Activated naive CD8-positive, alpha-beta T cell treated with anti-CD3 and anti-CD28 coated beads, Interleukin-2, amount 50 U/mL, for 24 hours (primary cell): ENCODE measurements at regions not wholly inside any gene's neighbourhood (a gene's known extent, or its start where the extent isn't known, plus 50 kb on each side); places are given as distances from the start of the nearest gene placed in this dataset.
"Not testable (repeated sequence)": the region's sequence is repeated elsewhere in the genome, so short reads cannot be mapped to it uniquely, and the experiment has no call there.

ENCODE experiments used
- ATAC-seq: fragments of 150-1000 bp; cut with Tn5 transposase; one replicate; pipeline ENCODE4 v1.10.0; 2021
- DNase-seq: peaks from one replicate; pipeline ENCODE4 v3.0.0; 2021
- H3K27ac Mint-ChIP-seq: one replicate; pipeline ENCODE4 v1.8.0; 2021; ENCODE audit warnings: mild to moderate bottlenecking, mixed read lengths
- H3K27me3 Mint-ChIP-seq: one replicate; pipeline ENCODE4 v1.8.0; 2021; ENCODE audit warnings: mixed read lengths
- H3K36me3 Mint-ChIP-seq: one replicate; pipeline ENCODE4 v1.8.0; 2021; ENCODE audit warnings: low read depth, mixed read lengths
- H3K4me1 Mint-ChIP-seq: one replicate; pipeline ENCODE4 v1.8.0; 2021; ENCODE audit warnings: mixed read lengths
- H3K4me3 Mint-ChIP-seq: one replicate; pipeline ENCODE4 v1.8.0; 2021; ENCODE audit warnings: mild to moderate bottlenecking, moderate library complexity, mixed read lengths
- H3K9me3 Mint-ChIP-seq: one replicate; pipeline ENCODE4 v1.8.0; 2021; ENCODE audit warnings: mixed read lengths

GRCh38 chr21:35506352-35506751 is 457.2 kb upstream of the RUNX1 start:
- Mint-ChIP-seq H3K4me3 (no peak overlapping the region), H3K27me3 (no peaks in the 10 kb centered on the region), H3K36me3 (no peaks in the 10 kb centered on the region), H3K9me3 (no peaks in the 10 kb centered on the region), H3K27ac (no peak overlapping the region), H3K4me1 (peaks cover 44% of the 10 kb centered on the region)
- DNase-seq (no peak), ATAC-seq (no peak)

GRCh38 chr21:35504951-35505466 is 455.9 kb upstream of the RUNX1 start:
- H3K36me3 Mint-ChIP-seq = no peaks in the 10 kb centered on the region
- no peak for ATAC-seq
- peaks cover 34% of the 10 kb centered on the region for H3K4me1 Mint-ChIP-seq
- H3K27ac Mint-ChIP-seq = no peak overlapping the region
- no peak for DNase-seq
- peaks cover 3% of the 10 kb centered on the region for H3K9me3 Mint-ChIP-seq
- no peak overlapping the region for H3K4me3 Mint-ChIP-seq
- H3K27me3 Mint-ChIP-seq = no peaks in the 10 kb centered on the region

GRCh38 chr21:35504277-35504676 is 455.2 kb upstream of the RUNX1 start:
- H3K4me3 Mint-ChIP-seq = no peak overlapping the region
- no peak for ATAC-seq
- peaks cover 7% of the 10 kb centered on the region for H3K9me3 Mint-ChIP-seq
- no peaks in the 10 kb centered on the region for H3K36me3 Mint-ChIP-seq
- H3K27ac Mint-ChIP-seq = no peak overlapping the region
- no peaks in the 10 kb centered on the region for H3K27me3 Mint-ChIP-seq
- no peak for DNase-seq
- H3K4me1 Mint-ChIP-seq = peaks cover 31% of the 10 kb centered on the region

GRCh38 chr21:35503671-35504070 is 454.6 kb upstream of the RUNX1 start:
- DNase-seq (no peak), ATAC-seq (no peak)
- Mint-ChIP-seq H3K4me3 (no peak overlapping the region), H3K27ac (peak overlapping the region; percentile 18), H3K36me3 (no peaks in the 10 kb centered on the region), H3K9me3 (peaks cover 7% of the 10 kb centered on the region), H3K4me1 (peaks cover 25% of the 10 kb centered on the region), H3K27me3 (no peaks in the 10 kb centered on the region)

- Mint-ChIP-seq H3K27ac (no peak overlapping the region), H3K4me1 (peaks cover 20% of the 10 kb centered on the region), H3K36me3 (no peaks in the 10 kb centered on the region), H3K27me3 (no peaks in the 10 kb centered on the region), H3K4me3 (no peak overlapping the region), H3K9me3 (peaks cover 7% of the 10 kb centered on the region)
- DNase-seq (no peak), ATAC-seq (no peak)
Measured at GRCh38 chr21:35502821-35503220, 453.7 kb upstream of the RUNX1 start.

- ATAC-seq, DNase-seq, H3K4me3 Mint-ChIP-seq, H3K27me3 Mint-ChIP-seq, H3K4me1 Mint-ChIP-seq, H3K27ac Mint-ChIP-seq, H3K36me3 Mint-ChIP-seq: not testable (repeated sequence)
- peaks cover 12% of the 10 kb centered on the region for H3K9me3 Mint-ChIP-seq
Measured at GRCh38 chr21:35497522-35497921, 448.4 kb upstream of the RUNX1 start.

GRCh38 chr21:35491920-35492678 is 443.0 kb upstream of the RUNX1 start:
- DNase-seq = no peak
- H3K27ac Mint-ChIP-seq = no peak overlapping the region

GRCh38 chr21:35491114-35491513 is 442.0 kb upstream of the RUNX1 start:
- no peaks in the 10 kb centered on the region for H3K27me3 Mint-ChIP-seq
- DNase-seq = no peak
- H3K36me3 Mint-ChIP-seq = no peaks in the 10 kb centered on the region
- H3K9me3 Mint-ChIP-seq = peaks cover 5% of the 10 kb centered on the region
- H3K4me3 Mint-ChIP-seq = no peak overlapping the region
- H3K4me1 Mint-ChIP-seq = no peaks in the 10 kb centered on the region
- ATAC-seq = no peak
- H3K27ac Mint-ChIP-seq = no peak overlapping the region

More at GRCh38 chr21:35491920-35492678, 443.0 kb upstream of the RUNX1 start:
- no peak overlapping the region for H3K4me3 Mint-ChIP-seq
- H3K36me3 Mint-ChIP-seq = no peaks in the 10 kb centered on the region
- no peaks in the 10 kb centered on the region for H3K4me1 Mint-ChIP-seq
- H3K9me3 Mint-ChIP-seq = peaks cover 5% of the 10 kb centered on the region
- no peaks in the 10 kb centered on the region for H3K27me3 Mint-ChIP-seq
- no peak for ATAC-seq

GRCh38 chr21:35489389-35489980 is 440.4 kb upstream of the RUNX1 start:
- Mint-ChIP-seq H3K4me1 (no peaks in the 10 kb centered on the region), H3K36me3 (no peaks in the 10 kb centered on the region), H3K9me3 (peaks cover 5% of the 10 kb centered on the region), H3K4me3 (no peak overlapping the region), H3K27ac (no peak overlapping the region), H3K27me3 (no peaks in the 10 kb centered on the region)
- DNase-seq = no peak
- ATAC-seq = no peak

GRCh38 chr21:35488946-35489345 is 439.8 kb upstream of the RUNX1 start:
- DNase-seq = no peak

GRCh38 chr21:35485364-35485763 is 436.3 kb upstream of the RUNX1 start:
- no peak overlapping the region for H3K4me3 Mint-ChIP-seq
- H3K27me3 Mint-ChIP-seq = no peaks in the 10 kb centered on the region
- H3K36me3 Mint-ChIP-seq = no peaks in the 10 kb centered on the region
- ATAC-seq (no peak), DNase-seq (no peak)
- no peak overlapping the region for H3K27ac Mint-ChIP-seq
- no peaks in the 10 kb centered on the region for H3K9me3 Mint-ChIP-seq
- H3K4me1 Mint-ChIP-seq = peaks cover 2% of the 10 kb centered on the region

More at GRCh38 chr21:35488946-35489345, 439.8 kb upstream of the RUNX1 start:
- Mint-ChIP-seq H3K27ac (no peak overlapping the region), H3K27me3 (no peaks in the 10 kb centered on the region), H3K36me3 (no peaks in the 10 kb centered on the region), H3K4me1 (no peaks in the 10 kb centered on the region), H3K9me3 (peaks cover 5% of the 10 kb centered on the region), H3K4me3 (no peak overlapping the region)
- no peak for ATAC-seq

GRCh38 chr21:35484851-35485250 is 435.7 kb upstream of the RUNX1 start:
- Mint-ChIP-seq H3K4me3 (no peak overlapping the region), H3K36me3 (no peaks in the 10 kb centered on the region), H3K27me3 (no peaks in the 10 kb centered on the region), H3K27ac (no peak overlapping the region), H3K9me3 (peaks cover 4% of the 10 kb centered on the region), H3K4me1 (peaks cover 2% of the 10 kb centered on the region)
- ATAC-seq = no peak
- DNase-seq = no peak

- Mint-ChIP-seq H3K27ac (no peak overlapping the region), H3K36me3 (peaks cover 1% of the 10 kb centered on the region), H3K4me3 (no peak overlapping the region), H3K9me3 (peaks cover 11% of the 10 kb centered on the region), H3K4me1 (peaks cover 4% of the 10 kb centered on the region), H3K27me3 (peaks cover 2% of the 10 kb centered on the region)
- DNase-seq (no peak), ATAC-seq (no peak)
Measured at GRCh38 chr21:35484032-35484431, 434.9 kb upstream of the RUNX1 start.

- Mint-ChIP-seq H3K27me3 (peaks cover 3% of the 10 kb centered on the region), H3K4me3 (no peak overlapping the region)
- ATAC-seq = no peak
Measured at GRCh38 chr21:35482933-35483662, 434.0 kb upstream of the RUNX1 start.

GRCh38 chr21:35482096-35482495 is 433.0 kb upstream of the RUNX1 start:
- DNase-seq = no peak
- H3K4me1 Mint-ChIP-seq = peaks cover 19% of the 10 kb centered on the region
- H3K27ac Mint-ChIP-seq = no peak overlapping the region
- H3K9me3 Mint-ChIP-seq = peaks cover 15% of the 10 kb centered on the region
- H3K27me3 Mint-ChIP-seq = peaks cover 3% of the 10 kb centered on the region
- peaks cover 1% of the 10 kb centered on the region for H3K36me3 Mint-ChIP-seq
- no peak for ATAC-seq
- no peak overlapping the region for H3K4me3 Mint-ChIP-seq

More at GRCh38 chr21:35482933-35483662, 434.0 kb upstream of the RUNX1 start:
- Mint-ChIP-seq H3K36me3 (peaks cover 1% of the 10 kb centered on the region), H3K9me3 (peaks cover 15% of the 10 kb centered on the region), H3K27ac (no peak overlapping the region), H3K4me1 (peaks cover 11% of the 10 kb centered on the region)
- no peak for DNase-seq
